Caki2 (cell line): ENCODE measurements at regions not wholly inside any gene's neighbourhood (a gene's known extent, or its start where the extent isn't known, plus 50 kb on each side); places are given as distances from the start of the nearest gene placed in this dataset.
"Not testable (repeated sequence)": the region's sequence is repeated elsewhere in the genome, so short reads cannot be mapped to it uniquely, and the experiment has no call there.

Experiments
- DNase-seq: peaks from one replicate; pipeline ENCODE4 v3.0.0-alpha.2; 2015; ENCODE audit warnings: low read depth
- in situ Hi-C: cut with HindIII; loops from 2 replicates; pipeline ENCODE4 v1.10.0; 2016; ENCODE audit warnings: low sequenced_read_pairs, low pct_unique_long_range_greater_than_20kb, mixed read lengths

- in situ Hi-C loops = no loop called here
- DNase-seq = no peak
Measured at GRCh38 chr18:10145546-10145945, 231.7 kb downstream of the VAPA start.

DNA sequence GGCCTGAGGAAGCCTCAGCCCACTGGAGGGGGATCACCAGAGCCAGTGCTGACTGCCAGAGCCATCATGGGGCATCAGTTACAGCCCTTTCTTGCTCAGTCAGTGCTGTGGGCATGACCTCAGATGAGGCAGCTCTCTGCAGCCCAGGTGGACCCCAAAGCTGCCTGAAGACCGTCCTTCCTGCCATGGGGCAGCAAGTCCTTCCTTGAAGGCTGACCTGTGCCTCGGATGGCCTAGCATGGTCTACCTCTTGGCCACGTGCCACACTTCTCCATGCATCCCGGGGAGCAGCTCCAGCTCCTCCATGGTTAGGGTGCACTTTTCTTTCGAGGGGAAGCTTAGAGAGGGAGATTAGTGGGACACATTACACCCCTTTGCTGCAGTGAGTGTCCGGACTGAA is 233.4 kb downstream of the VAPA start:
- DNase-seq = no peak
- in situ Hi-C loops = no loop called here

DNA sequence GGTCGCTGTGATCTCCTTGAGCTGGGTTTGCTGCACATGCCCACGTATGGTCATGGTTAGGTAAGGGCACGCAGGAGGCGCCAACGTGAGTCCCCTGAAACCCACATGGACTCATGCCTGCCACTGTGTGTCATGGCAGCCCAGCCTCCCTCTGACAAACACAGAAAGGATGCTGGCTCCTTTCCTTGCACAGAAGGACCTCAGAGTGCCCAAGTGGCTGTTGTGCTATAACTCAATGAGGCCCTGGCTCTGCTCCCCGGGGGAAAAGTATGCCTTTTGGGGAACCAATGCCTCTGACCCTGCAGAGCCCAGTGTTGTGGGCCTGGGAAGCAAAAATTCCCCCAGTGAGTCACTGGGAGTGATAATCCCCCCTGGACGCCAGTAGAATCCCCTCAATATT is 233.9 kb downstream of the VAPA start:
- DNase-seq = no peak
- in situ Hi-C loops = no loop called here

- in situ Hi-C loops = no loop called here
- DNase-seq = no peak
Measured at GRCh38 chr18:10148189-10148929, 234.5 kb downstream of the VAPA start.

DNA sequence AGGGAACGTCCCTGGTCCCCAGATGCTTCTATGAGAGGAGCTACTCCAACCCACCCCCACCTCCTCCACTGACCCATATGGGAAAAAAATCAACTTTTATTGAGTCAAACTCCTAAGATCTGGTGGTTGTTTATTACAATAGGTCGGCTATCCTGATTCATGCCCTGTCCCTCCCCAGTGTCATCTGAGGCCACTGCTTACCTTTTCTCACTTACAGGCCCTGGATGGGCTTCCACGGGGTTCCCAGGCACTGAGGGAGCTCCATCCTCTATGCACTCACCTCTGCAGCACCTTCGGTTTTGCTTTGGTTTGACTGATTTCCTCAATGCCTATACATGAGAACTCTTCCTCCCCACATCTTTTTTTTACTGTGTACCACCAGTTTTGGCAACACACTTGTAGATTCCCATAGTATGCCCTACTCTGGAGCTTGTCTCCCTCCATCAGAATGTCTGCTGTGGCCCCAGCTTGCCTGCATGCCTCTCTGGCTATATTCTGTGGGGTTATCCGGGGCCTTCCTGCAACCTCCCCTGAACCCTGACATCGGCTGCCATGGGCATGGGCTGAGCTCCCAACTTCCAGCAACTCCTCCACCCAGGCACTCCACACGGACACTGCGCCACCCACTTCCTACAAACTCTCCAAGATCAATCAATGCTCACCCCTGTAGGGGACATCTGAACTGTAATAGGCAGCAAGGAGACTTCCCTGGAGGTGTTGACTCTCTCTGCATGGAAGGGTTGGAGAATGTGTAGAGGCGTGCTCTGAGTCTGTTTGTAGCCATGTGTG is 236.1 kb downstream of the VAPA start:
- no peak for DNase-seq
- in situ Hi-C loops = no loop called here

- DNase-seq, in situ Hi-C loops: not testable (repeated sequence)
Measured at GRCh38 chr18:10150576-10150975, 236.8 kb downstream of the VAPA start.

- DNase-seq = no peak
- in situ Hi-C loops = no loop called here
Measured at GRCh38 chr18:10152475-10152874, 238.7 kb downstream of the VAPA start.

DNA sequence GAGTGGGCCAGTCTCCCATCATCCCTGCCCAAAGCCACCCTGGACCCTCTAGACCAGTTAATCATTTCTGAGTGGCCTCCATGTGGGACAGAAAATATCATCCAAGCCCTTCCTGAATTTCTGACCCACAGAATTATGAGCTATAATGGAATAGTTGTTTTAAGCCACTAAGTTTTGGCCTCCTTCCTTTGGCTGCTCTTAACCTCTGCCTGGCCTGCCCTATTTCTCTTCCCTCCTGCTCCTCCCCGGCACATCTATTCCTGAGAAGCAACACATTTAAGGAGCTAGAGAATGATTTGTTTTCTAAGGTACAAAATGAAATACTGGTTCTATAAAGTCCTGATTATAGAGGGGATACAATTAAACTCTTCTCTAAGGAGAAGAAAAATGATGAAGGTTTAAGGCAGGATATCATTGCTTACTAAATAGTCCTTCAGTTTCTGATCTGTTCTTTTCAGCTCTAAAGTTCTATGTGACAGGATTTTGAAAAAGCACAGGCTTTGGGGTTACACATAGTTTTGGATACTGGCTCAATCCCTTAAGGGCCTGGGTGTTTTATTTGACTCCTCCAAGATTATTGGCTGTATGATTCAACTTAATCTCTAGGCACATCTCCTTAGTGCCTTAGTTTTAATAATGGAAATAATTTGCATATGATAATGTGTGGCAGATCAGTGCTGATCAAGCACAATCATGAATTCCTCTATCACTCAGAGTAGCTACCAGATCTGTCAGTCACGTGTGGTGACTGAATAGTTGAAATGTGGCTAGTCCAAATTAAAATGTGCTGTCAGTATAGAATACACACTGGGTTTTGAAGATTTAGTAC is 240.3 kb downstream of the VAPA start:
- in situ Hi-C loops = no loop called here
- no peak for DNase-seq

DNA sequence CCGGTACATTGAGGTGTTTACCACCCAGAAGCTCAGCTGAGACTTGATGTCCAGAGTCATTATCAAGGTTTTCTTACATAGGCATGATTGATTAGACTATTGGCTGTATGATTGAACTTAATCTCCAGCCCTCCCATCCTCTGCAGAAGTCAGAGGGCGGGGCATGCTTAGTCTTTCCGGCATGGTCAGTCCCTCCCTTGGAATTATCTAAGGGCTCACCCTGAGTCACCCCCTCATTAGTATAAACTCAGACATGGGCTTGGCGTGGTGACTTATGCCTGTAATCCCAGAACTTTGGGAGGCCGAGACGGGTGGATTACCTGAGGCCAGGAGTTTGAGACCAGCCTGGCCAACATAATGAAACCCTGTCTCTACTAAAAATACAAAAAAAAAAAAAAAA is 243.9 kb downstream of the VAPA start:
- in situ Hi-C loops = no loop called here
- no peak for DNase-seq

DNA sequence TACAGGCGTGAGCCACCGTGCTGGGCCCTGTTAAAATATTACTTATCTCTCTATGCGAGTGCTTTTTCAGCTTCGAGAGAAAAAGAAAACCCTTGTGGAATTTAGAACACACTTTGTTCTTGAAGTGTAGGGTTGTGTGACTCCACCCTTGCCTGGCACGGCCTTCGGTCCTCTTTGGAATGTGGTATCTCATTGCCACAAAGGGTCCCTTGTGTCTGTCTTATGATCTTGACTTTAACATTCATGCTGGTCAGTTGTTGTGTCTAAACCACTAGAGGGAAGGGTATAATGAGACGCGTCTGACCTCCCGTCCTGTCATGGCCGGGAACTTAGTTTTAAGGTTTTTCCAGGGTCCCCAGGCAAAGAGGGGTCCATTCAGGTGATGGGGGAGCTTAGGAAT is 246.4 kb downstream of the VAPA start:
- in situ Hi-C loops = no loop called here

DNA sequence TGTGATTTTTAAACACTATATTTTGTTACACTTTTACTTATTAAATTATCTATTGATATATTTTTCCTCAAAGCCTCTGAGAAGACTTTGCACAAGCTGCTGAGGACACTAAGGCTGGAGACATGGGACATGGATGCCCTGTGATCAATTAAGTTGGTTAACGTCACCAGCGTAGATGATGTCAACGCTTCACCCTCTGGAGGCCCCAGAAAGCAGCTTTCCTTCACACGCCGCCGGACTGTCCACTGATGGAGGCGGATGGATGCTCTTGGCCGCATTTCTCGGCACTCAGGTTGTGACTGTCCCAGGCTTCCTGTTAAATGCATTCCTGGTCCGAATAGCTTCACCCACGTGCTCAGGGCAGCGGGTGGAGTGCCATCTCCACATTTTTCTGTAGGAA is 247.5 kb downstream of the VAPA start:
- in situ Hi-C loops = no loop called here

More for the DNA sequence above, 246.4 kb downstream of the VAPA start:
- DNase-seq = no peak

DNA sequence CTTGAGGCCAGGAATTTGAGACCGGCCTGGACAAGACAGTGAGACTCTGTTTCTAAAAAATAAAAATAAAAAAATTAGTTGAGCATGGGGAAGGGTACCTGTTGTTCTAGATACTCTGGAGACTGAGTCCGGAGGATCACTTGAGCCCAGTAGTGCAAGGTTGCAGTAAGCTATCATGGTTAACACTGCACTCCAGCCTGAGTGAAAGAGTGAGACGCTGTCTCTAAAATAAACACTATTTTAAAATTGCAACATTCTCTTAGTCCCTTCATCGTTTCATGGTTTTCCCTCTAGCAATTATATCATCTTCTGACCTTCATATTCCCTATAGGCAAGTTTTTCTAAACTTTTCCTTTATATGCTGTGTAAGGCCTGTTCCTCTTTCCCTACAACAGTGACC is 248.5 kb downstream of the VAPA start:
- in situ Hi-C loops = no loop called here
- no peak for DNase-seq

More for the DNA sequence above, 247.5 kb downstream of the VAPA start:
- no peak for DNase-seq

DNA sequence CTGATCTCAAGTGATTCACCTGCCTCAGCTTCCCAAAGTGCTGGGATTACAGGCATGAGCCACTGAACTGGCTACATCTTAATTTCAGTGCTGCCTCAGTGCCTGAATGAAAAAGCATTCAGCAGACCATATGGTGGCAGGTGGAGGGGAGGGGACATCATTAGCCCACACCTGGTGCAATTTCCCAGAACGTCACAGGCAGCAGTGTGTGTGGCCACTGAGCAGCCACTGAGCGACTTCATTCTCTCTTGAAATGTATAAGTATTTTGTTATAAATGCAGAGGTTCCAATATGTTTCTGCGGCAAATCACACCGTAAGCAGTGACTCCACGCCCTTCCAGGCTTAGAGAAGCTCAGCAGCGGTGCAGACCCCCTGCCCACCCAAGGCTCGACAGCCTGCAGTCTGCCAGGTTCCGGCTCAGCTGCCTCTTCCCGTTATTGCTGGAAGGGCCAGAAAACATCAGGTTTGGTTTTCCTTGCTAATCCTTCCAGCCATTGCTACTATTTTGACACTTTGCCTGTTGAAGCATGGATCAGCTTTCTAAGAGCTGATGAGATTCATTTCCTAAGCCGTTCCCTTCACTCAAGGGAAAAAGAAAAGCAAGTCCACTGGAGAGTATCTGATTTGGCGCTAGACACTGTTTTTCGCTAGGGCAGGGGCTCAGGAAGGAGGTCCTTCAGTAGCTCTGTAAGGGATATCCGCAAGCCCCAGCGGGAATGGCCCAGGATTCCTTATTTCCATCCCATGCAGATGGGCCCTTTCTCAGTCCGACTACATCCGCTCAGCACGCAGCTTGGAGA is 250.7 kb downstream of the VAPA start:
- in situ Hi-C loops = no loop called here
- DNase-seq = no peak

DNA sequence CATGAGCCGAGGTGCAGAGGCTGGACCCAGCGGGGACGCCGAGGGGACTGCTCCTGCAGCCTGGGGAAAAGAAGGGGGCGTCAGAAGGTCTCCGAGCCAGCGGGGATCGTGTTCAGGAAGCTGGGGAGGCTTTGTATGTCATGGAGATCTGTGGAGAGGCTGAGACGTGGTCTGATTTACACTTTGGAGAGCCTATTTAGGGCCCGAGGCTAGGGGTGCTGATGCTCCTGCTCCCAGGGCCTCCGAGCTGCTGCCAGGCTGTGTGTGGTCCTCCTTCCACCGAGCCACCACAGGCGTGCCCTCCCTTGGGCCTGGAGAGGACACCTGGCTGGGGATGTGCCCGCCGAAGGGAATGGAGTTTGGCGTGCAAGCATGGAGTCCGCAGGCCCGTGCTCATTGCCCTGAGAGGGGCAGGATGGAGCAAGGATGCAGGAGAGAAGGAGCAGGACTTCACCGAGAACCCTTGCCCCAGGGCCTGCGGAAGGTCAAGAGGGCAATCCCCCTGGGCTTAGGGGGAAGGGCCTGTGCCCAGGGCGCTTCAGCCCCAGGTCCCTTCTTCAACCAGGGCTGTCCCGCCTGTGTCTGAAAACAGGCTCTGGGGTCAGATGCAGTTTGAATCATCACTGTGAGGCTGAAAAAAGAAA is 252.5 kb downstream of the VAPA start:
- DNase-seq = no peak
- in situ Hi-C loops = no loop called here

DNA sequence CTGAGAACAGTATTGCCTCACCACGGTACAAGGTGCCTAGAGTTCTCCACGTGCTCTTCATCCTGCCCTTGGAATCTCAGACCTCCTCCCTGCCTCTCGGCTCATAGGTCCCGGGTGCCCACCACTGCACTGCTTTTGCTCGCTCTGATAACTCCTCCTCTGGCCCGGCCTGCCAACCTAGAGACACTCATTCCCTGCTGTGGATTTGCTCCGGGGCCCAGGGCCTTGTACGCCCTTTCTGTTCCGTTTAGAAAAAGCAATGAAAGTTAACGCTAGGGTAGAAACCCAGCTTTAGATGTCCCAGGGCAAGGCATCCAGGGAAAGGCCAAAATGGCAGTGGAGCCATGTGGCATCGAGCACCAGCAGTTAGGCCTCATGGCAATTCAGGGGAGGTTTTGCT is 253.9 kb downstream of the VAPA start:
- in situ Hi-C loops = no loop called here
- DNase-seq = no peak

DNA sequence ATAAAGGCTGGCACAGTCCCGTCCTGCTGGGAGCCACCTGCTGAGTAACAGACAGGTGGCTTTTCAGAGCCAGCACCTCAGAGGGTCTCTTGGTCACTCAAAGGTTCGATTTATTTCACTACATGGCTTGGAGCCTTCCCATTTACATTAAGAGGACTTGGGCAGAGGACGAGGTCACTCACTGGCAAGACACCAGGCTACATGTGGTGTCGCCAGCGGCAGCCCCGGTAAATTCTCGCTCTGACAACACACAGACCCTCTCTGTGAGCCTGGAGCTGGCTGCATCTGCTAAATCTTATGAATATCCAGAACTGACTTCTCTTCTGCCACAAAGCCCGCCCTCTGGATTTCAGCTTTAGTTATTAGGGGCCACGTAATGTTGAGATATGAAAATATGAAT is 254.7 kb downstream of the VAPA start:
- peak; percentile 3 for DNase-seq
- in situ Hi-C loops = no loop called here

GRCh38 chr18:10169064-10169562 is 255.3 kb downstream of the VAPA start:
- DNase-seq = peak; percentile 75
- in situ Hi-C loops = no loop called here

- in situ Hi-C loops = no loop called here
- no peak for DNase-seq
Measured at GRCh38 chr18:10169814-10170213, 256.0 kb downstream of the VAPA start.
